OCI-M2 (cell line): ENCODE measurements at regions not wholly inside any gene's neighbourhood (a gene's known extent, or its start where the extent isn't known, plus 50 kb on each side); places are given as distances from the start of the nearest gene placed in this dataset.
"Not testable (repeated sequence)": the region's sequence is repeated elsewhere in the genome, so short reads cannot be mapped to it uniquely, and the experiment has no call there.

ENCODE experiments used
- DNase-seq: peaks from one replicate; lab custom pipeline; 2025; ENCODE audit not compliant: unreplicated experiment; lab: John Stamatoyannopoulos, UW

GRCh38 chr12:65728455-65728847, 95.8 kb upstream of the HMGA2 start:
- DNase-seq = no peak

- DNase-seq = no peak
Measured at GRCh38 chr12:65728848-65729793, 95.2 kb upstream of the HMGA2 start.

- no peak for DNase-seq
Measured at GRCh38 chr12:65731771-65732170, 92.5 kb upstream of the HMGA2 start.

- not testable (repeated sequence) for DNase-seq
Measured at GRCh38 chr12:65733643-65734042, 90.6 kb upstream of the HMGA2 start.

GRCh38 chr12:65734226-65734625, 90.1 kb upstream of the HMGA2 start:
- DNase-seq = no peak

- DNase-seq = no peak
Measured at GRCh38 chr12:65739606-65740005, 84.7 kb upstream of the HMGA2 start.

- DNase-seq = no peak
Measured at GRCh38 chr12:65740506-65740872, 83.8 kb upstream of the HMGA2 start.

- peak; percentile 28 for DNase-seq
Measured at GRCh38 chr12:65740873-65741600, 83.2 kb upstream of the HMGA2 start.

GRCh38 chr12:65741656-65742017, 82.6 kb upstream of the HMGA2 start:
- DNase-seq = no peak

GRCh38 chr12:65742018-65743010, 82.0 kb upstream of the HMGA2 start:
- no peak for DNase-seq

GRCh38 chr12:65744236-65744840, 79.9 kb upstream of the HMGA2 start:
- DNase-seq = not testable (repeated sequence)

- DNase-seq = no peak
Measured at GRCh38 chr12:65747338-65747737, 76.9 kb upstream of the HMGA2 start.

- DNase-seq = no peak
Measured at GRCh38 chr12:65748332-65748731, 76.0 kb upstream of the HMGA2 start.

GRCh38 chr12:65754290-65754689, 70.0 kb upstream of the HMGA2 start:
- DNase-seq = no peak

GRCh38 chr12:65754744-65755595, 69.3 kb upstream of the HMGA2 start:
- DNase-seq = no peak

GRCh38 chr12:65755596-65755978, 68.7 kb upstream of the HMGA2 start:
- no peak for DNase-seq

- DNase-seq = no peak
Measured at GRCh38 chr12:65756267-65756666, 68.0 kb upstream of the HMGA2 start.

GRCh38 chr12:65756956-65757511, 67.2 kb upstream of the HMGA2 start:
- no peak for DNase-seq

GRCh38 chr12:65758401-65758800, 65.9 kb upstream of the HMGA2 start:
- DNase-seq = no peak
